ENCODE measurements at regions not wholly inside any gene's neighbourhood (a gene's known extent, or its start where the extent isn't known, plus 50 kb on each side); places are given as distances from the start of the nearest gene placed in this dataset.

DNA sequence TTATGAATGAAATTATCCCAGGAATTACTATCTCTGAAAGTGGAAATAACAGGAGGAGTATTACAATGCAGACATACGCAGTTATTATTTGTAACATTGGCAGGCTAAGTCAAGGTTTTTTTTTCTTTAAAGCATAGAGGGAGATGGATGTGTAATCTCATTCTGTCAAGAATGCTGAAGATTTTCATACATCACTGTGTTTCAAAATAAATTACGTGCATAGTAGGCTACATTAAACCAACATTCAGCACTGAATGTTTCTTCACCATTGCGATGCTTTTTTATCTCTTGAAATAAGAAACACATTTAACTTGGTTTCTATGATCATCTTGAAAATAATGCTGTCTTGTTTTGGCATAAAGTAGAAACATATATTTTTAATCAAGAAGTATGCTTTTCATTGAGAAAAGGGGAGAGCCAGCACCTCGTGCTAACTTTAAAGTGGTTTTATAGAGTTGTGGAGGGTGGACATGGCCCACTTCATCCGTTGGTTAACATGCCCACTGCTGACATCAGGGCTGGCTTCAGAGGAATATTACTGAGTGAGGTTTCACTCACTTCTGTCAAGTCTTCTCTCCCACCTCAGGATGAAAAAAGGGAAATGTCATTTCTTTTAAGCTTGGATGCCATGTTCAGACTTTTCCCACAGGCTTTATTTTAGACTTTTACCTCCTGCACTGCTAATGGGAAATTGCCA, 203.6 kb upstream of the MEF2C start:
- TF ChIP-seq, protein P1, sequence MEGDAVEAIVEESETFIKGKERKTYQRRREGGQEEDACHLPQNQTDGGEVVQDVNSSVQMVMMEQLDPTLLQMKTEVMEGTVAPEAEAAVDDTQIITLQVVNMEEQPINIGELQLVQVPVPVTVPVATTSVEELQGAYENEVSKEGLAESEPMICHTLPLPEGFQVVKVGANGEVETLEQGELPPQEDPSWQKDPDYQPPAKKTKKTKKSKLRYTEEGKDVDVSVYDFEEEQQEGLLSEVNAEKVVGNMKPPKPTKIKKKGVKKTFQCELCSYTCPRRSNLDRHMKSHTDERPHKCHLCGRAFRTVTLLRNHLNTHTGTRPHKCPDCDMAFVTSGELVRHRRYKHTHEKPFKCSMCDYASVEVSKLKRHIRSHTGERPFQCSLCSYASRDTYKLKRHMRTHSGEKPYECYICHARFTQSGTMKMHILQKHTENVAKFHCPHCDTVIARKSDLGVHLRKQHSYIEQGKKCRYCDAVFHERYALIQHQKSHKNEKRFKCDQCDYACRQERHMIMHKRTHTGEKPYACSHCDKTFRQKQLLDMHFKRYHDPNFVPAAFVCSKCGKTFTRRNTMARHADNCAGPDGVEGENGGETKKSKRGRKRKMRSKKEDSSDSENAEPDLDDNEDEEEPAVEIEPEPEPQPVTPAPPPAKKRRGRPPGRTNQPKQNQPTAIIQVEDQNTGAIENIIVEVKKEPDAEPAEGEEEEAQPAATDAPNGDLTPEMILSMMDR (IDR thresholded peaks at IDR 0.05 in 8 of 11, conservative IDR thresholded peaks at IDR 0.05 in 3 of 11), result no peak
- TF ChIP-seq POLR2AphosphoS5 (IDR thresholded peaks at IDR 0.05) (no peak), POLR2A (IDR thresholded peaks at IDR 0.05) (no peak)
- H3K4me1 ChIP-seq, result peaks cover 0 to 4% (median 0%) of the 10 kb centered on the region in 6 donors
- no peaks in the 10 kb centered on the region for H3K9me3 ChIP-seq
- intact Hi-C loops (cut with DNase I; ENCODE audit: low total_unique reads), result no loop called here
- 88 to 92% (median 89%) methylated on average over 5 of the region's 5 CpGs for WGBS, 5 donors
- H3K27ac ChIP-seq, result no peak overlapping the region
- no peak for DNase-seq
- H3K4me3 ChIP-seq, result no peak overlapping the region
- H3K27me3 ChIP-seq (replicated peaks in 1 of 7), result no peaks in the 10 kb centered on the region
- no peaks in the 10 kb centered on the region for H3K36me3 ChIP-seq

GRCh38 chr5:89083791-89084190, 200.8 kb upstream of the MEF2C start:
- H3K9me3 ChIP-seq, result no peaks in the 10 kb centered on the region
- H3K4me1 ChIP-seq, result peaks cover 0 to 14% (median 2%) of the 10 kb centered on the region in 6 donors
- no peak overlapping the region for H3K4me3 ChIP-seq
- intact Hi-C loops (cut with DNase I; ENCODE audit: low total_unique reads), result no loop called here
- no peak overlapping the region for H3K27ac ChIP-seq
- H3K27me3 ChIP-seq (replicated peaks in 1 of 7), result no peaks in the 10 kb centered on the region
- 88 to 100% (median 94%) methylated on average over 1 of the region's 1 CpG for WGBS, 5 donors
- no peak for DNase-seq
- no peaks in the 10 kb centered on the region for H3K36me3 ChIP-seq
- TF ChIP-seq POLR2AphosphoS5 (IDR thresholded peaks at IDR 0.05), result no peak
- TF ChIP-seq, protein P1 (IDR thresholded peaks at IDR 0.05 in 8 of 11, conservative IDR thresholded peaks at IDR 0.05 in 3 of 11), result no peak

- no peak for DNase-seq
- Histone ChIP-seq H3K4me1 (peaks cover 0 to 14% (median 2%) of the 10 kb centered on the region in 6 donors), H3K27me3 (replicated peaks in 1 of 7) (no peaks in the 10 kb centered on the region), H3K9me3 (no peaks in the 10 kb centered on the region), H3K36me3 (no peaks in the 10 kb centered on the region), H3K27ac (no peak overlapping the region), H3K4me3 (no peak overlapping the region)
- intact Hi-C loops (cut with DNase I; ENCODE audit: low total_unique reads), result no loop called here
- WGBS, 5 donors, result 51 to 76% (median 64%) methylated on average over 2 of the region's 2 CpGs
- TF ChIP-seq, protein P1 (IDR thresholded peaks at IDR 0.05 in 8 of 11, conservative IDR thresholded peaks at IDR 0.05 in 3 of 11), result no peak
- TF ChIP-seq POLR2A (IDR thresholded peaks at IDR 0.05) (no peak), POLR2AphosphoS5 (IDR thresholded peaks at IDR 0.05) (no peak)
Observed at GRCh38 chr5:89081360-89081759, 198.4 kb upstream of the MEF2C start.

GRCh38 chr5:89080467-89081116, 197.6 kb upstream of the MEF2C start:
- 86 to 89% (median 87%) methylated on average over 5 of the region's 5 CpGs for WGBS, 5 donors
- no peaks in the 10 kb centered on the region for H3K9me3 ChIP-seq
- TF ChIP-seq POLR2AphosphoS5 (IDR thresholded peaks at IDR 0.05) (no peak), POLR2A (IDR thresholded peaks at IDR 0.05) (no peak)
- TF ChIP-seq, protein P1 (IDR thresholded peaks at IDR 0.05 in 8 of 11, conservative IDR thresholded peaks at IDR 0.05 in 3 of 11), result no peak
- intact Hi-C loops (cut with DNase I; ENCODE audit: low total_unique reads), result no loop called here
- no peak overlapping the region for H3K27ac ChIP-seq
- no peaks in the 10 kb centered on the region for H3K27me3 ChIP-seq (replicated peaks in 1 of 7)
- H3K36me3 ChIP-seq, result no peaks in the 10 kb centered on the region
- H3K4me1 ChIP-seq, result peaks cover 0 to 14% (median 2%) of the 10 kb centered on the region in 6 donors
- no peak for DNase-seq
- no peak overlapping the region for H3K4me3 ChIP-seq

Data from spleen (tissue), 11 donors.